ENCODE measurements at regions not wholly inside any gene's neighbourhood (a gene's known extent, or its start where the extent isn't known, plus 50 kb on each side); places are given as distances from the start of the nearest gene placed in this dataset.

GRCh38 chrX:39841604-39842003, 256.2 kb downstream of the BCOR start:
- no peak for DNase-seq (ENCODE audit: low read depth, low spot score)

DNA sequence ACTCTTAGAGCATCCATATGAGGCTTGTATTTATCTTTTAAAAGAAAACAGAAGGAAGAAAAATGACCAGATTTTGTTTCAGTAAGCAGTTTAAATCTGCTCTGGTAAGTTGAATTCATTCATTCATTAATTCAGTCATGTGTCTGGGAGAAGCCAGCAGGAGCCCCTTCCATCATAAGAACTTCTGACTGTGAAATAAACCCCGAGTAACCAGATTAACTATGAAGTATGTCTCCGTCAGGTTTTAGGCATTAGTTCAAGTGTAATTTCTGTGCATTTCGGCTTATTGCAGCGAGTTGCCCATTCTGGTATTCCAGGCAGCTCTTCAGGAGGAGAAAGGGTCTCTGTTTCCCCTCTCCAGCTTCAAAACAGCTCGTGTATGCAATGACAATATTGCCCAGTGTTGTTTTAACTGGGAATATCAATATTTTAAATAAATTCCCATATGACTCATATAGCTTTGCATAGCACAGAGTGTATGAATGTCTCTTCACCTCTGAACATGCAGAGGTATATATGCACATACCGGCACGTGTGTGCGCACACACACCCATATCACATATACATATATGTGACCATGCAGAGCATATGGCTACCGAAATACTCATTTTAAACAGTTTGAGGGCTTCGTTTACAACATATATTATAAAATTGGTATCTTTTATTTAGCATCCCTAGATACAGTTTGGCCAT, 255.3 kb downstream of the BCOR start:
- DNase-seq (ENCODE audit: low read depth, low spot score): no peak

DNA sequence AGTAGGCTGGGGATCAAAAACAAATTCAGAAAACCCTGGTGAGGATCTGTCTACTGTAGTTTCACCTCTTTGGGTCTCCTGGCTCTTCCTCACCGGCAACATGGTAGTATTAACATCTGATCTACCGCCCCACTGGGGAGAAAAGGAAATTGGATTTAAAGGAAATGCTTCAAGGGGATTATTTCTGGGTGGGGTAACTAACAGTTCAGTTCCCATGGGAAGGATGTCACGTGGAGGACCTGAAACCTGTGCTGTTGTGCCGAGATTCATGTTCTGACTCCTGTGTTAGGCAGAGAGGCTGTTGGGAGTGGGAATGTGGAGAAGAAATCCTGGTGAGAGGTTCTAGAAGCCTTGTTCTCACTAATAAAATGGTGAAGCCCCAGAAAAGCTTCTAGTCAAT, 254.4 kb downstream of the BCOR start:
- no peak for DNase-seq (ENCODE audit: low read depth, low spot score)

- no peak for DNase-seq (ENCODE audit: low read depth, low spot score)
These were observed 252.5 kb downstream of the BCOR start for GRCh38 chrX:39845233-39845632.

- no peak for DNase-seq (ENCODE audit: low read depth, low spot score)
These were observed 251.3 kb downstream of the BCOR start for GRCh38 chrX:39846460-39846859.

GRCh38 chrX:39848243-39848642, 249.5 kb downstream of the BCOR start:
- no peak for DNase-seq (ENCODE audit: low read depth, low spot score)

GRCh38 chrX:39848900-39849299, 248.9 kb downstream of the BCOR start:
- DNase-seq (ENCODE audit: low read depth, low spot score): no peak

DNA sequence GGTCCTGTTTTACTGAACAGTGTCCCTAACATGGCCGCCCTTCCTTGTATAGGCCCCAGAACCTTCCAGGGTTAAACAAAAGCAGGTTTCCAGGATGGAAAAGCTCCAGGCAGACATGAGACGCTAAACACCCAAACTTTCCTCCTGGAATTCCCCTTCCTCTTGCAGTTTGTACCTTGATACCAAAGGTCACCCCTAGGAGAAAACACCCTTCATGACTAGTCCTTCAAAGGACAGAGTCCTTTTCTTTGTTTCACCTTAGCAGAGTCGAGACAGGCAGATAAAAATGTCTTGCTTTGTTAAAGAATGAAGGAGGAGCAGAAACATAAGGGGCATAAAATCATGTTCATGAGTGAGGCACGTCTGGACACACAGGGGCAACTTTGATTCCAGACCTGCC, 247.5 kb downstream of the BCOR start:
- no peak for DNase-seq (ENCODE audit: low read depth, low spot score)

DNA sequence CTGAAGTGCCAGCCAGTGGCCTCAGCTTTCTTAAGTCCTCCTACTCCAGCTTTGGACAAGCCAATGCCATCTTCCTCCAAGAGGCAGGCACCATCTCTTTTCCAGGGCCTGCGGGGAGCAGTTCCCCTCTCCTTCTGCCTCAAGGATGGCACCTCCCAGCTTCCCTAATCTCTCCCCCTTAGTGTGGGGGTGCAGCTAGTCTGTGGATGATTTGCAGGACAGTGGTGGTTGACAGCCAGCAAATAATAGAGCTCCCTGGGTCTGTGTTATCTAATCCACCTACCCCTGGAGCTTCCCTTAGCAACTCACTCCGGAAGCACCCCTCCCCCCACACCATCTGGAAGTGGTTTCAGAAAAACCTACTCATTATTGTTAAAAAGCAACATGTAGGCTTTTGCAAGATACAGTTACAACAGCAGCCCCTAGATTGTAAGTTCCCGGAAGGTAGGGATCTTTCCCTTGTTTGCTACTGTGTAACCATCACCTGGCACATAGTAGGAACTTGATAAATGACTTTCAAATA, 247.1 kb downstream of the BCOR start:
- no peak for DNase-seq (ENCODE audit: low read depth, low spot score)

DNA sequence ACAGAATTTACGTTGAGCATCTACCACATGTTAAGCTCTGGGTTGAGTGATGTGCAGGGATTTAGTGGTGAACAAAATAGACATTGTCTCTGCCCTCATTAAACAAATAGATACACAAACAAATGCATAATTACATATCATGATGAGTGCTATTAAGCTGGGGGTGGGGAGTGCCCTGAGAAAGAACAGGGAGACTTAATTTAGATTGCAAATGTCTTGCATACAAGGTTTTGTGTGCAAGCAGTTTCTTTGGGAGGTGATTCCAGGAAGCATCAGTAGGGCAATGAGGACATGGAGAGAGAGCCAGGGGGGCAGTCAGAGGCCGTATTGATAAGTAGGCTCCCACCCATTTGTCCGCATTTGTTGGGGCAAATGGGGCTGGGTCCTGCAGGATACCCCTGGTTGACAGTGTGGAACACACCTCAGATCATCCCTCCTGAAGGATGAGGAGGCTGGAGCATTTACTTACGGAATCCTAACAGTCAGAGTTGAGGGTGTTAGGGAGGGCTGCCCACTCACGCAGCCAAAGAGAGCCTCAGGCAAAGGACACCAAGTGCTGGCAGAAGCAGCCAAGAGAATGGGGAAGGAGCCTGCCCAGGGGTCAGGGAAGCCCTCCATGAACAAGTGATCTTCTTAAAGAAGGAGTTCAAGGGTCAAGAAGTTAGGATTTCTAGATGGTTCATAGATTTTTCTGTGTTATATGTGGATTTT, 245.9 kb downstream of the BCOR start:
- no peak for DNase-seq (ENCODE audit: low read depth, low spot score)

GRCh38 chrX:39852491-39852890, 245.3 kb downstream of the BCOR start:
- no peak for DNase-seq (ENCODE audit: low read depth, low spot score)

DNA sequence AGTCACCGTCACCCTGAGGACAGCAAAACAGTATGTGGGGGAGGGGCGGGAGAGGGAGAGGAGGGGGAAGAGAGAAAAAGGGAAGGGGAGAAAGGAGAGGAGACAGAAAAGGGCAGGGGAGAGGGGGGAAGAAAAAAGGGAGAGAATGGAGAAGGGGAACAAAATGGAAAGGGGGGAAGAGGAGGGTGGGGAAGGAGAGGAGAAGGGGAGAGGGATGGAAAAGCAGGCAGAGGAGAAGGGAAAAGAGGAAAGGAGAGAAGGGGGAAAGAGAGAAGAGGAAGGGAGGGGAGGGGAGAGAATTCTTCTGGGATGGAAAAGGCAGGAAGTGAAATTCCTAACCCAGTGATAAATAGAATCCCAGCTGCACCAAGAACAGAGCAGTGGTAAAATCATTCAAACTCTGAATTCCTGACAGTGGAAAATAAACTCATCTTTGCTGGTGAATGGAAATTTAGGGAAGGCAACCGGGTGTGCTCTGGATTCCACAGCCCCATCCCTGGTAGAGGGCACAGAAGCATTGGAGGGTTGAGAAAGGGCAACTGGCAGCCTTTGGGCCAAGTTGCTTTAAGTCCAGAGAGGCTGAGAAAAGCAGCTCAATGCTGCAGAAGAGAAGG, 244.2 kb downstream of the BCOR start:
- DNase-seq (ENCODE audit: low read depth, low spot score): no peak

- no peak for DNase-seq (ENCODE audit: low read depth, low spot score)
These were observed 242.7 kb downstream of the BCOR start for GRCh38 chrX:39854772-39855747.

DNA sequence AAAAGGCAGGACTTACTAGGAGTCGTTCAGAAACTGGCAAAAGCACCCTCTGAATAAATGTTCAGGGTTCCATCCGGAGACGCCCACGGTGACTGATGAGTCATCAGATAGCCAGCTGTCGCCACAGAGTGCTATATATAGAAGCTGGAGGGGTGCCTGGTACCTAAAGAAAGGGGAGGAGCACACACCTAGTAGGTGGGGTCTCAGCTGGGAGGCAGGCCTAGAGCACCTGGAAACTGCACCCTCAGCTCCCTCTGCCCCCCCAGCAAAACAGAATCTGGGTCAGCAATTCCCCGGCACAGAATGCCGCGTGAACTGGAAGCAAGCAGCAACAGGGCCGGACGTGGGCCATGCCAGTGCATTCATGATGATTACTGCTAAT, 242.0 kb downstream of the BCOR start:
- DNase-seq (ENCODE audit: low read depth, low spot score): peak; percentile 28

GRCh38 chrX:39856472-39857121, 241.2 kb downstream of the BCOR start:
- DNase-seq (ENCODE audit: low read depth, low spot score): no peak

GRCh38 chrX:39857780-39858179, 240.0 kb downstream of the BCOR start:
- DNase-seq (ENCODE audit: low read depth, low spot score): no peak

DNA sequence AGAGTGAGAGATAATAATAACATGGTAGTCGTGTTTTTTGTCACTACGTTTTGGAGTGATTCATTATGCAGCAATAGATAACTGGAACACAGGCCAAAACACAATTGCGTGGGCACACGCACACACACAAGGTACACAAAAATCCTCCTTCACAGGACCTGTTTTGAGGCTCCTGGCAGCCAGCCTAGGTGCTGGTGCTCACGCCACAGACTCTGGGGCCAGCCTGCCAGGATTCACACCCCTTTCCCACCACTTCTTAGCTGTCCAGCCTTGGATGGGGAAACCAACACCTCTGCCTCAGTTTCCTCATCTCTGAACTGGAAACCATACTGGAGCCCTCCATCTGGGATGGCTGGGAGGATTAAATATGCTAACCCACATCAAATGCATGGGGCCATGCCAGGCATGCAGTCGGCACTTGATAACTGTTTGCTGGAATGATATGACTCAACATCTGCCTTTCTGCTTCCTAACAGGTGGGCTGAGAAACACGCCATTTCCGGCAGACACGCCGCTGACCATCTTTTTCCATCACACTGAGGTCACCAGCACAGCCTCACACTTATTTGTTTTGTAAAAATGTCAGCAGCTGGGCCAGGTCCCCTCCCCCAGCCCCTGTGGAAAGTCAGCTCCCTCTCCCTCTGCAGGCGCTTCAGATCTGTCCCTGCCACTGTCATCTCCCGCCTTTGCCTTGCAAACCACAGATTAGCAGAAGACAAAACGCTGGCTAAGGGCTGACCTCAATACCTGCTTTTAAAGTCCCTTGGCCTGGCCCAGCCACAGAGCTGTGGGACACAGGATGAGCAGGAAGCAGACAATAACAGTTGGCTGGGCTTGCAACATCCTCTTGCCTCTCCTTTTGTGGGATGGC, 237.5 kb downstream of the BCOR start:
- DNase-seq (ENCODE audit: low read depth, low spot score): peak; percentile 59

- no peak for DNase-seq (ENCODE audit: low read depth, low spot score)
These were observed 234.8 kb downstream of the BCOR start for GRCh38 chrX:39862963-39863362.

GRCh38 chrX:39866229-39866628, 231.5 kb downstream of the BCOR start:
- no peak for DNase-seq (ENCODE audit: low read depth, low spot score)
